ENCODE measurements at regions not wholly inside any gene's neighbourhood (a gene's known extent, or its start where the extent isn't known, plus 50 kb on each side); places are given as distances from the start of the nearest gene placed in this dataset.

GRCh38 chr6:167565388-167565787 lies 240.5 kb downstream of the TTLL2 start (continued):
- TF ChIP-seq EP300 (IDR thresholded peaks at IDR 0.05; ENCODE audit: low read depth in 2 of 2, low read length in 2 of 2) (no peak), EP300 (CRISPR knock-in tag; IDR thresholded peaks at IDR 0.05; ENCODE audit: borderline replicate concordance) (no peak), ZNF296 (CRISPR knock-in tag; conservative IDR thresholded peaks at IDR 0.05) (no peak), XRCC5 (optimal IDR thresholded peaks at IDR 0.05; ENCODE audit: low read length) (no peak), DDIT3 (CRISPR knock-in tag; IDR thresholded peaks at IDR 0.05) (no peak), HNRNPUL1 (IDR thresholded peaks at IDR 0.05; ENCODE audit: low read depth, low read length) (no peak), KDM6A (CRISPR knock-in tag; IDR thresholded peaks at IDR 0.05; ENCODE audit: low read depth) (no peak), RFX1 (IDR thresholded peaks at IDR 0.05) (no peak), CHCHD3 (CRISPR knock-in tag; IDR thresholded peaks at IDR 0.05) (no peak), TCF7 (IDR thresholded peaks at IDR 0.05; ENCODE audit: low read depth) (no peak), SAP130 (CRISPR knock-in tag; IDR thresholded peaks at IDR 0.05; ENCODE audit: low read depth) (no peak), SALL1 (CRISPR knock-in tag; IDR thresholded peaks at IDR 0.05) (no peak; the same call in 1 of the 2 replicates), PATZ1 (CRISPR knock-in tag; IDR thresholded peaks at IDR 0.05) (no peak), ZNF577 (CRISPR knock-in tag; IDR thresholded peaks at IDR 0.05; ENCODE audit: borderline replicate concordance, low read depth) (no peak), ZNF687 (CRISPR knock-in tag; IDR thresholded peaks at IDR 0.05) (no peak), ZNF350 (CRISPR knock-in tag; IDR thresholded peaks at IDR 0.05; ENCODE audit: borderline replicate concordance, low read depth) (0 out of 2 replicates have a peak, but pooled peaks have one; percentile 1), PBX3 (CRISPR knock-in tag; IDR thresholded peaks at IDR 0.05; ENCODE audit: borderline replicate concordance) (no peak), E2F1 (CRISPR knock-in tag; IDR thresholded peaks at IDR 0.05) (no peak), TEAD2 (CRISPR knock-in tag; IDR thresholded peaks at IDR 0.05) (no peak), MLLT10 (CRISPR knock-in tag; IDR thresholded peaks at IDR 0.05) (no peak), HIC2 (CRISPR knock-in tag; IDR thresholded peaks at IDR 0.05; ENCODE audit: low read depth) (no peak)
